NT2/D1 (cell line): ENCODE measurements at regions not wholly inside any gene's neighbourhood (a gene's known extent, or its start where the extent isn't known, plus 50 kb on each side); places are given as distances from the start of the nearest gene placed in this dataset.

Source experiments
- DNase-seq: peaks from one replicate; pipeline ENCODE4 v3.0.0-alpha.2; 2011; ENCODE audit warnings: low read depth, low spot score
- H3K27me3 ChIP-seq: 2 replicates; pipeline ENCODE4 v1.6.0; 2011; ENCODE audit warnings: mild to moderate bottlenecking; ENCODE audit not compliant: insufficient read length, insufficient read depth
- H3K36me3 ChIP-seq: 2 replicates; pipeline ENCODE4 v1.6.1; 2011; ENCODE audit warnings: mild to moderate bottlenecking, low read length, mixed read lengths; ENCODE audit not compliant: insufficient read depth, insufficient read length
- H3K4me1 ChIP-seq: 2 replicates; pipeline ENCODE4 v1.5.1; 2011; ENCODE audit not compliant: insufficient read depth, insufficient read length
- H3K4me3 ChIP-seq: 2 replicates; pipeline ENCODE4 v1.5.1; 2011; ENCODE audit warnings: low read depth; ENCODE audit not compliant: insufficient read length
- H3K9ac ChIP-seq: 2 replicates; pipeline ENCODE4 v1.6.0; 2011; ENCODE audit warnings: low read depth; ENCODE audit not compliant: insufficient read length
- H3K9me3 ChIP-seq: 2 replicates; pipeline ENCODE4 v1.5.1; 2011; ENCODE audit warnings: mild to moderate bottlenecking, low read length; ENCODE audit not compliant: insufficient read depth
- SUZ12 ChIP-seq: IDR thresholded peaks from 2 replicates; pipeline ENCODE4 v1.6.1; 2011; ENCODE audit not compliant: insufficient read length, insufficient read depth; ENCODE audit errors: extremely low read depth
- YY1 ChIP-seq: IDR thresholded peaks from 2 replicates; pipeline ENCODE4 v1.6.1; 2011; ENCODE audit not compliant: insufficient read length, insufficient read depth
- ZNF274 ChIP-seq: IDR thresholded peaks from 2 replicates; pipeline ENCODE4 v1.6.1; 2011; ENCODE audit warnings: mild to moderate bottlenecking, low read depth, low read length

DNA sequence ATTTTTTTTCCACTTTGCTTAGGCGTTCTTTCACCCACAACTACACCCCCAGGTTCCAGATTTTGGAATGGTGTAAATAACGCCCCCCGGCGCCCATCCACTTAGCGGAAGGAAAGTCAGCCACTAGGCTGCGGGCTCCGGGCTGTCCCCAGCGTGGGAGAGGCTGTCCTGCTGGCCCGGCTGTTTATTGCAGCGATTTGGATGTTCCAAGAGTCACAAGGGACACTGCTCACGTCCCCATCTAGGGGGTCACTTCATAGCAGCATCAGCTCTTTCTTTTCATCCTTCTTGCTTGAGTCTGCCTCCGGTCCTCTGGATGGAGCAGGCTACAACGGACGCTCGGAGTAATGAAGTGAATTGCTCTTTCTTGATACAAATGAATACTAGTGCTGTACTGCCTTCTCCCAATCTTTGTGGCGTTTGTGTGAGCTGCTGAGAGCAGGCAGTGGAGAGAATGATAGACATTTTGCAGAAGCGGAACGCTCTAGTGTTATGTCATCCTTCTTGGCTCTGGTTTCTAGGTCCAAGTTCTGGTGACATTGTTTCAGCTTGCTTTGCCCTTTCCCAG lies 50.7 kb upstream of the PAIP2B start:
- Histone ChIP-seq H3K4me1 (no peaks in the 10 kb centered on the region), H3K4me3 (peak overlapping the region; percentile 39), H3K9me3 (no peaks in the 10 kb centered on the region; the same call in 1 of the 2 replicates), H3K36me3 (no peaks in the 10 kb centered on the region), H3K9ac (peak overlapping the region; percentile 70), H3K27me3 (peaks cover 6% of the 10 kb centered on the region)
- peak; percentile 55 for DNase-seq
- TF ChIP-seq ZNF274, result no peak
- no peak for TF ChIP-seq YY1
- TF ChIP-seq SUZ12, result no peak

DNA sequence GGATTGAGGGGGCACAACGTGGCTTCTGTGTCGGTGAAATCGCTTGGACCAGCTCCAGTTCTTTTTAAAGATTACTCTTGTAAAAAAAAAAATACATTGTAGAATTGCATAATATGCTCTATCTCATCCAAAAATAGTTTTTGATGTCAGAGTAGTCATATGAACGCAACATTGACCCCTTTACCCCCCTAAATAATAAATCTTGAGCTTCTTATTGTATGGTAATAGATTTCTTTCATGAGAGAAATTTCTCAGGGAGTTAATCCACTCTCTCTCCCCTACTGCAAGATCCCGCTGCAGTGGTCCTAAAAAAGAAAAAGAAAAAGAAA lies 50.2 kb upstream of the PAIP2B start:
- Histone ChIP-seq H3K9ac (peak overlapping the region; percentile 80), H3K4me3 (peak overlapping the region; percentile 71)

GRCh38 chr2:71276311-71277146 lies 49.6 kb upstream of the PAIP2B start:
- Histone ChIP-seq H3K4me3 (peak overlapping the region; percentile 71), H3K9ac (peak overlapping the region; percentile 80), H3K27me3 (peaks cover 6% of the 10 kb centered on the region), H3K4me1 (no peaks in the 10 kb centered on the region), H3K9me3 (no peaks in the 10 kb centered on the region; the same call in 1 of the 2 replicates), H3K36me3 (no peaks in the 10 kb centered on the region)
- TF ChIP-seq YY1 (no peak), SUZ12 (no peak), ZNF274 (no peak)
- DNase-seq, result peak; percentile 93

More for the DNA sequence above, 50.2 kb upstream of the PAIP2B start:
- Histone ChIP-seq H3K9me3 (no peaks in the 10 kb centered on the region; the same call in 1 of the 2 replicates), H3K27me3 (peaks cover 6% of the 10 kb centered on the region), H3K4me1 (no peaks in the 10 kb centered on the region), H3K36me3 (no peaks in the 10 kb centered on the region)
- no peak for DNase-seq
- no peak for TF ChIP-seq SUZ12
- TF ChIP-seq YY1, result no peak
- no peak for TF ChIP-seq ZNF274
